HG03442 (cell line): ENCODE measurements at regions not wholly inside any gene's neighbourhood (a gene's known extent, or its start where the extent isn't known, plus 50 kb on each side); places are given as distances from the start of the nearest gene placed in this dataset.

ENCODE experiments used
- ATAC-seq: cut with Tn5 transposase; IDR thresholded peaks from one replicate; pipeline ENCODE4 v1.9.1; 2021; ENCODE audit warnings: mild to moderate bottlenecking, moderate library complexity; ENCODE audit not compliant: unreplicated experiment

- no peak for ATAC-seq
Observed at GRCh38 chr10:83037653-83038052, 1101.7 kb upstream of the GHITM start.

GRCh38 chr10:83038631-83039030 is 1100.7 kb upstream of the GHITM start:
- no peak for ATAC-seq

GRCh38 chr10:83045731-83046130 is 1093.6 kb upstream of the GHITM start:
- ATAC-seq: no peak

- no peak for ATAC-seq
Observed at GRCh38 chr10:83050815-83051214, 1088.5 kb upstream of the GHITM start.

- ATAC-seq: no peak
Observed at GRCh38 chr10:83062871-83063270, 1076.4 kb upstream of the GHITM start.

GRCh38 chr10:83073472-83073871 is 1065.8 kb upstream of the GHITM start:
- no peak for ATAC-seq

GRCh38 chr10:83075016-83075814 is 1064.1 kb upstream of the GHITM start:
- ATAC-seq: no peak

GRCh38 chr10:83075815-83076355 is 1063.4 kb upstream of the GHITM start:
- ATAC-seq: no peak

GRCh38 chr10:83076443-83076842 is 1062.9 kb upstream of the GHITM start:
- ATAC-seq: no peak

- no peak for ATAC-seq
Observed at GRCh38 chr10:83078160-83078559, 1061.1 kb upstream of the GHITM start.

- ATAC-seq: no peak
Observed at GRCh38 chr10:83078645-83079044, 1060.7 kb upstream of the GHITM start.

GRCh38 chr10:83083831-83084230 is 1055.5 kb upstream of the GHITM start:
- ATAC-seq: no peak

GRCh38 chr10:83089335-83089734 is 1050.0 kb upstream of the GHITM start:
- ATAC-seq: no peak

GRCh38 chr10:83104616-83105015 is 1034.7 kb upstream of the GHITM start:
- no peak for ATAC-seq

GRCh38 chr10:83108565-83109333 is 1030.6 kb upstream of the GHITM start:
- ATAC-seq: no peak

- ATAC-seq: no peak
Observed at GRCh38 chr10:83119346-83119745, 1020.0 kb upstream of the GHITM start.

- no peak for ATAC-seq
Observed at GRCh38 chr10:83122336-83122735, 1017.0 kb upstream of the GHITM start.

- no peak for ATAC-seq
Observed at GRCh38 chr10:83127942-83128575, 1011.2 kb upstream of the GHITM start.

GRCh38 chr10:83140811-83141210 is 998.5 kb upstream of the GHITM start:
- no peak for ATAC-seq

GRCh38 chr10:83142074-83142563 is 997.2 kb upstream of the GHITM start:
- no peak for ATAC-seq

- no peak for ATAC-seq
Observed at GRCh38 chr10:83144461-83144860, 994.8 kb upstream of the GHITM start.
